OCI-LY3 (cell line): ENCODE measurements at regions not wholly inside any gene's neighbourhood (a gene's known extent, or its start where the extent isn't known, plus 50 kb on each side); places are given as distances from the start of the nearest gene placed in this dataset.

Experiments used
- EZH2phosphoT487 ChIP-seq: fragments of 200-600 bp; shearing (Covaris generic); IDR thresholded peaks from 2 replicates; pipeline ENCODE4 v1.6.1; 2018; ENCODE audit warnings: antibody characterized with exemption, mixed run types, low read depth
- TF ChIP-seq, protein P1 (sequence below): fragments of 200-600, 300-600 bp; sonication (generic); IDR thresholded peaks from 2 replicates; pipeline ENCODE4 v1.5.1; 2014; ENCODE audit warnings: antibody characterized with exemption, low read length, low read depth

- TF ChIP-seq, protein P1, sequence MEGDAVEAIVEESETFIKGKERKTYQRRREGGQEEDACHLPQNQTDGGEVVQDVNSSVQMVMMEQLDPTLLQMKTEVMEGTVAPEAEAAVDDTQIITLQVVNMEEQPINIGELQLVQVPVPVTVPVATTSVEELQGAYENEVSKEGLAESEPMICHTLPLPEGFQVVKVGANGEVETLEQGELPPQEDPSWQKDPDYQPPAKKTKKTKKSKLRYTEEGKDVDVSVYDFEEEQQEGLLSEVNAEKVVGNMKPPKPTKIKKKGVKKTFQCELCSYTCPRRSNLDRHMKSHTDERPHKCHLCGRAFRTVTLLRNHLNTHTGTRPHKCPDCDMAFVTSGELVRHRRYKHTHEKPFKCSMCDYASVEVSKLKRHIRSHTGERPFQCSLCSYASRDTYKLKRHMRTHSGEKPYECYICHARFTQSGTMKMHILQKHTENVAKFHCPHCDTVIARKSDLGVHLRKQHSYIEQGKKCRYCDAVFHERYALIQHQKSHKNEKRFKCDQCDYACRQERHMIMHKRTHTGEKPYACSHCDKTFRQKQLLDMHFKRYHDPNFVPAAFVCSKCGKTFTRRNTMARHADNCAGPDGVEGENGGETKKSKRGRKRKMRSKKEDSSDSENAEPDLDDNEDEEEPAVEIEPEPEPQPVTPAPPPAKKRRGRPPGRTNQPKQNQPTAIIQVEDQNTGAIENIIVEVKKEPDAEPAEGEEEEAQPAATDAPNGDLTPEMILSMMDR = no peak
- TF ChIP-seq EZH2phosphoT487 = no peak
Observed at GRCh38 chr5:160930406-160930805, 78.4 kb upstream of the ATP10B start.
